GM10248 (cell line): ENCODE measurements at regions not wholly inside any gene's neighbourhood (a gene's known extent, or its start where the extent isn't known, plus 50 kb on each side); places are given as distances from the start of the nearest gene placed in this dataset.
"Not testable (repeated sequence)": the region's sequence is repeated elsewhere in the genome, so short reads cannot be mapped to it uniquely, and the experiment has no call there.

ENCODE experiments used
- CTCF ChIA-PET: fragments of 300-600 bp; sonication (Branson Sonifier 250); formaldehyde crosslinking; extraction: SDS; loops from one replicate; lab custom pipeline; 2021; ENCODE audit warnings: antibody characterized with exemption; lab: Yijun Ruan, JAX
- POLR2A ChIA-PET: fragments of 350-650 bp; sonication (Branson Sonifier 250); formaldehyde crosslinking; extraction: SDS; loops from one replicate; lab custom pipeline; 2020; ENCODE audit warnings: antibody characterized with exemption; lab: Yijun Ruan, JAX
- DNase-seq: peaks from one replicate; pipeline ENCODE4 v3.0.0; 2012; ENCODE audit errors: extremely low spot score
- CTCF ChIP-seq: IDR thresholded peaks from 2 replicates; pipeline ENCODE4 v1.5.1; 2012; ENCODE audit warnings: mild to moderate bottlenecking, low read depth; ENCODE audit errors: extremely low read depth, missing control alignments, control extremely low read depth

GRCh38 chr2:195117011-195117410 is 540.0 kb upstream of the SLC39A10 start:
- TF ChIP-seq CTCF, result no peak
- ChIA-PET POLR2A (no interaction called here), CTCF (interaction anchor here (1.3 to 2.6 kb wide), 2 partner anchors 11 to 23 kb away, joined by 4 to 10 read pairs; no protein-coding TSS in a partner anchor)
- DNase-seq, result no peak

GRCh38 chr2:195115738-195116137 is 541.3 kb upstream of the SLC39A10 start:
- DNase-seq, result no peak
- ChIA-PET POLR2A (no interaction called here), CTCF (interaction anchor here (1.0 kb wide), 1 partner anchor 11 kb away, joined by 4 read pairs; no protein-coding TSS in a partner anchor)
- TF ChIP-seq CTCF, result no peak

GRCh38 chr2:195108182-195108581 is 548.8 kb upstream of the SLC39A10 start:
- ChIA-PET POLR2A (no interaction called here), CTCF (no interaction called here)
- no peak for TF ChIP-seq CTCF
- no peak for DNase-seq

GRCh38 chr2:195106681-195107380 is 550.2 kb upstream of the SLC39A10 start:
- no peak for DNase-seq
- ChIA-PET POLR2A (no interaction called here), CTCF (no interaction called here)
- TF ChIP-seq CTCF, result no peak

GRCh38 chr2:195105581-195105980 is 551.4 kb upstream of the SLC39A10 start:
- DNase-seq, result no peak
- CTCF ChIA-PET, result interaction anchor here (1.6 kb wide), 1 partner anchor 10 kb away, joined by 4 read pairs; no protein-coding TSS in a partner anchor
- POLR2A ChIA-PET, result no interaction called here
- TF ChIP-seq CTCF, result no peak

GRCh38 chr2:195094330-195094729 is 562.7 kb upstream of the SLC39A10 start:
- DNase-seq, result no peak
- ChIA-PET POLR2A (no interaction called here), CTCF (no interaction called here)
- TF ChIP-seq CTCF, result no peak

GRCh38 chr2:195092341-195092740 is 564.7 kb upstream of the SLC39A10 start:
- POLR2A ChIA-PET, result no interaction called here

GRCh38 chr2:195072806-195073205 is 584.2 kb upstream of the SLC39A10 start:
- POLR2A ChIA-PET, CTCF ChIA-PET, DNase-seq: not testable (repeated sequence)

More at GRCh38 chr2:195092341-195092740, 564.7 kb upstream of the SLC39A10 start:
- no peak for TF ChIP-seq CTCF
- DNase-seq, result no peak
- CTCF ChIA-PET, result no interaction called here
